ENCODE measurements at regions not wholly inside any gene's neighbourhood (a gene's known extent, or its start where the extent isn't known, plus 50 kb on each side); places are given as distances from the start of the nearest gene placed in this dataset.

- H3K27ac ChIP-seq (ENCODE audit: extremely low read length, insufficient read depth, low read length), result no peak overlapping the region
- no peaks in the 10 kb centered on the region for H3K79me2 ChIP-seq (ENCODE audit: insufficient read depth, low read length)
- intact Hi-C loops (cut with micrococcal nuclease; ENCODE audit: unreplicated experiment), result loop anchor here (1.0 to 10.0 kb wide), 3 partner anchors 97 to 655 kb away; no protein-coding TSS in a partner anchor
- no peak overlapping the region for H3K4me3 ChIP-seq (replicated peaks in 1 of 3; ENCODE audit: insufficient read depth in 1 of 3, low read depth in 2 of 3, low read length in 3 of 3)
- no peaks in the 10 kb centered on the region for H3K9me3 ChIP-seq (ENCODE audit: low read length)
- H3K27me3 ChIP-seq (ENCODE audit: control insufficient read depth in 1 of 2, insufficient read depth in 2 of 2, low read length in 2 of 2), result 0 out of 5 replicates have a peak, but pooled peaks cover 0 to 3% of the 10 kb centered on the region in 2 experiments
- POLR2A ChIA-PET, result no interaction called here
- H2AFZ ChIP-seq (ENCODE audit: low read length), result no peak overlapping the region
- no peak overlapping the region for H3K9ac ChIP-seq (ENCODE audit: insufficient read depth, low read depth, low read length)
- CTCF ChIA-PET (ENCODE audit: low intra/inter-chr PET ratio, low total read pairs), result interaction anchor here (0.6 to 1.2 kb wide), 2 partner anchors 96 to 655 kb away, joined by 3 to 4 read pairs; no protein-coding TSS in a partner anchor
- no peak for FAIRE-seq
- 0% methylated on average over 1 of the region's 1 CpG for WGBS (ENCODE audit: low lambda C conversion rate)
- H3K36me3 ChIP-seq (replicated peaks in 1 of 2; ENCODE audit: control insufficient read depth in 1 of 2, insufficient read depth in 2 of 2, low read length in 2 of 2), result no peaks in the 10 kb centered on the region
- no peaks in the 10 kb centered on the region for H4K20me1 ChIP-seq (ENCODE audit: insufficient read depth, low read length)
- no peak overlapping the region for H3K4me2 ChIP-seq (ENCODE audit: low read depth, low read length)
- no peak for ATAC-seq
- in situ Hi-C loops (cut with HindIII; ENCODE audit: extremely low pct_ligation_motif_present, low pct_unique_long_range_greater_than_20kb), result no loop called here
- H3K4me1 ChIP-seq (ENCODE audit: insufficient read depth, low read length), result no peaks in the 10 kb centered on the region
- BruUV-seq (replicated peaks), result no TSS peak
- DNase-seq (ENCODE audit: low spot score), result peak; percentile 3
- no peak for TF ChIP-seq ZNF619 (CRISPR knock-in tag; IDR thresholded peaks at IDR 0.05)
- no peak for TF ChIP-seq RNF219 (CRISPR knock-in tag; IDR thresholded peaks at IDR 0.05)
- no peak for TF ChIP-seq ZNF280B (CRISPR knock-in tag; IDR thresholded peaks at IDR 0.05; ENCODE audit: borderline replicate concordance)
- TF ChIP-seq CTCF (CRISPR knock-in tag; IDR thresholded peaks at IDR 0.05), result peak; percentile 33
- no peak for TF ChIP-seq PAX8 (CRISPR knock-in tag; IDR thresholded peaks at IDR 0.05; ENCODE audit: borderline replicate concordance)
- TF ChIP-seq STAG1 (CRISPR knock-in tag; IDR thresholded peaks at IDR 0.05), result peak; percentile 48
- no peak for TF ChIP-seq ZNF275 (CRISPR knock-in tag; IDR thresholded peaks at IDR 0.05; ENCODE audit: borderline replicate concordance)
- no peak for TF ChIP-seq ZNF333 (CRISPR knock-in tag; IDR thresholded peaks at IDR 0.05; ENCODE audit: borderline replicate concordance)
- no peak for TF ChIP-seq TIGD3 (CRISPR knock-in tag; IDR thresholded peaks at IDR 0.05; ENCODE audit: borderline replicate concordance)
- peak; percentile 74 to 76 for TF ChIP-seq MAFK (conservative IDR thresholded peaks at IDR 0.05 in 1 of 2, IDR thresholded peaks at IDR 0.05 in 1 of 2; ENCODE audit: low read length in 2 of 2)
- TF ChIP-seq TERF1 (CRISPR knock-in tag; IDR thresholded peaks at IDR 0.05), result no peak
- TF ChIP-seq SIX4 (CRISPR knock-in tag; IDR thresholded peaks at IDR 0.05), result no peak
- peak; percentile 69; the same call in 1 of the 2 replicates for TF ChIP-seq MAFF (IDR thresholded peaks at IDR 0.05; ENCODE audit: low read depth, low read length)
- no peak for TF ChIP-seq POLR2AphosphoS5 (IDR thresholded peaks at IDR 0.05; ENCODE audit: low read depth, low read length)
- no peak for TF ChIP-seq KLF13 (CRISPR knock-in tag; IDR thresholded peaks at IDR 0.05)
These were observed 61.5 kb upstream of the TDRD3 start for GRCh38 chr13:60335531-60335930.
